K562 (cell line): ENCODE measurements at regions not wholly inside any gene's neighbourhood (a gene's known extent, or its start where the extent isn't known, plus 50 kb on each side); places are given as distances from the start of the nearest gene placed in this dataset.
"Not testable (repeated sequence)": the region's sequence is repeated elsewhere in the genome, so short reads cannot be mapped to it uniquely, and the experiment has no call there.

ENCODE experiments used
- ATAC-seq: fragments of 200-7000 bp; cut with Tn5 transposase; 3 replicates; pipeline ENCODE4 v1.9.1; 2020; ENCODE audit warnings: moderate library complexity
- BruUV-seq: library from RNA; stranded (reverse); fragments of 400-500 nt; replicated peaks from 2 replicates; lab custom pipeline; 2021; lab: Mats Ljungman, UMichigan
- CTCF ChIA-PET: fragments of 300-600 bp; formaldehyde crosslinking; extraction: SDS; loops from one replicate; lab custom pipeline; 2021; ENCODE audit warnings: low intra/inter-chr PET ratio; lab: Yijun Ruan, JAX
- POLR2A ChIA-PET: fragments of 300-600, 350-650 bp; sonication (Branson Sonifier 250); formaldehyde crosslinking; extraction: SDS; loops from one replicate; lab custom pipeline; 2021; ENCODE audit warnings: antibody characterized with exemption, inconsistent platforms; lab: Yijun Ruan, JAX
- DNase-seq, 4 experiments: peaks; one replicate each; pipeline versions ENCODE4 v3.0.0 to v3.0.0-alpha.2; 2011 to 2018; ENCODE audit warnings: low spot score in 3 of 4, mixed read lengths in 3 of 4; ENCODE audit errors: extremely low read depth in 1 of 4
- FAIRE-seq: peaks from 2 replicates; lab custom pipeline; 2011; peaks lifted over from hg19 to GRCh38; lab: Jason Lieb, UNC
- H2AFZ ChIP-seq: 2 replicates; pipeline ENCODE4 v1.6.0; 2011; ENCODE audit warnings: low read depth, low read length, control low read depth, inconsistent platforms
- H3K27ac ChIP-seq: fragments of 200-600 bp; 3 replicates; pipeline ENCODE4 v1.8.0; 2011; ENCODE audit warnings: low read depth, mild to moderate bottlenecking, control low read depth, inconsistent platforms, low read length, moderate library complexity, mixed read lengths; ENCODE audit errors: extremely low read depth
- H3K27me3 ChIP-seq, 2 experiments: fragments of 300-600 bp in 1 of 2; 2 replicates in 1 of 2; 3 replicates in 1 of 2; pipeline versions ENCODE4 v1.6.0 to v1.8.0; 2011; ENCODE audit warnings: inconsistent platforms in 2 of 2, low read length in 2 of 2, mild to moderate bottlenecking in 1 of 2, mixed read lengths in 1 of 2, moderate library complexity in 1 of 2; ENCODE audit not compliant: control insufficient read depth in 2 of 2, insufficient read depth in 2 of 2
- H3K36me3 ChIP-seq: fragments of 300-600 bp; 3 replicates; pipeline ENCODE4 v1.8.0; 2011; ENCODE audit warnings: mild to moderate bottlenecking, low read length, inconsistent platforms; ENCODE audit not compliant: control insufficient read depth, insufficient read depth
- H3K4me1 ChIP-seq, 2 experiments: fragments of 200-600 bp in 1 of 2; replicated peaks in 1 of 2; 2 replicates in 1 of 2; 3 replicates in 1 of 2; pipeline versions ENCODE4 v1.5.1 to v1.8.0; 2011; ENCODE audit warnings: inconsistent platforms in 2 of 2, low read length in 2 of 2, mild to moderate bottlenecking in 1 of 2, mixed read lengths in 1 of 2, moderate library complexity in 1 of 2; ENCODE audit not compliant: control insufficient read depth in 2 of 2, insufficient read depth in 2 of 2
- H3K4me2 ChIP-seq: 2 replicates; pipeline ENCODE4 v1.6.1; 2011; ENCODE audit warnings: low read length, control low read depth, inconsistent platforms, mixed read lengths; ENCODE audit not compliant: insufficient read depth
- H3K4me3 ChIP-seq: fragments of 200-600 bp; sonication (generic), shearing (Covaris generic); 2 replicates; pipeline ENCODE4 v1.5.1; 2016; ENCODE audit warnings: control low read depth, inconsistent platforms
- H3K79me2 ChIP-seq: fragments of 200-600 bp; 3 replicates; pipeline ENCODE4 v1.8.0; 2011; ENCODE audit warnings: low read length, inconsistent platforms; ENCODE audit not compliant: control insufficient read depth, insufficient read depth
- H3K9ac ChIP-seq, 2 experiments: 2 replicates each; pipeline versions ENCODE4 v1.6.0 to v1.6.1; 2011; ENCODE audit warnings: low read depth in 2 of 2, low read length in 2 of 2, control low read depth in 1 of 2, inconsistent platforms in 1 of 2, mild to moderate bottlenecking in 1 of 2, mixed read lengths in 1 of 2; ENCODE audit not compliant: insufficient read depth in 1 of 2
- H3K9me1 ChIP-seq: one replicate; pipeline ENCODE4 v1.6.0; 2011; ENCODE audit warnings: inconsistent platforms, mild to moderate bottlenecking, low read length, moderate library complexity; ENCODE audit not compliant: control insufficient read depth, insufficient read depth
- H3K9me3 ChIP-seq: replicated peaks from 2 replicates; pipeline ENCODE4 v1.5.1; 2011; ENCODE audit warnings: low read depth, low read length, inconsistent platforms; ENCODE audit not compliant: control insufficient read depth, insufficient read depth
- H4K20me1 ChIP-seq: replicated peaks from 2 replicates; pipeline ENCODE4 v1.6.1; 2011; ENCODE audit warnings: low read length, inconsistent platforms, mixed read lengths; ENCODE audit not compliant: control insufficient read depth, insufficient read depth
- WGBS: fragments of 100-300 bp; shearing (Covaris generic); methylation state at CpG from one replicate; pipeline ENCODE4 v1.1.6; 2016; ENCODE audit warnings: low coverage, mixed read lengths; ENCODE audit not compliant: insufficient coverage; ENCODE audit errors: missing lambda C conversion rate; 5-methylcytosine and 5-hydroxymethylcytosine counted together
- in situ Hi-C: fragments of 300-500 bp; cut with MboI; formaldehyde crosslinking; loops from 4 replicates; pipeline ENCODE4 v1.15.0; 2018; ENCODE audit warnings: inconsistent platforms, mixed read lengths
- intact Hi-C: fragments of 100-400 bp; cut with micrococcal nuclease; formaldehyde crosslinking; loops from 2 replicates; pipeline ENCODE4 v1.14.2; 2022

GRCh38 chr2:89076771-89077170 lies 385.3 kb downstream of the RPIA start:
- H3K4me1 ChIP-seq, H2AFZ ChIP-seq, in situ Hi-C loops, FAIRE-seq, CTCF ChIA-PET, H3K4me2 ChIP-seq, H4K20me1 ChIP-seq, H3K79me2 ChIP-seq, H3K27ac ChIP-seq, BruUV-seq, POLR2A ChIA-PET, H3K9me1 ChIP-seq, H3K4me3 ChIP-seq, H3K36me3 ChIP-seq, H3K27me3 ChIP-seq, ATAC-seq, intact Hi-C loops, H3K9me3 ChIP-seq, H3K9ac ChIP-seq: not testable (repeated sequence)
- peak in 1 of 4 experiments; percentile 3 for DNase-seq
- 3% methylated on average over 4 of the region's 4 CpGs for WGBS

GRCh38 chr2:89092911-89093310 lies 401.4 kb downstream of the RPIA start:
- WGBS, result 4% methylated on average over 6 of the region's 8 CpGs
- H3K27me3 ChIP-seq, intact Hi-C loops, H3K4me2 ChIP-seq, CTCF ChIA-PET, H3K4me3 ChIP-seq, DNase-seq, H3K27ac ChIP-seq, H3K9me3 ChIP-seq, H4K20me1 ChIP-seq, POLR2A ChIA-PET, H3K4me1 ChIP-seq, H2AFZ ChIP-seq, H3K79me2 ChIP-seq, H3K36me3 ChIP-seq, ATAC-seq, BruUV-seq, FAIRE-seq, H3K9ac ChIP-seq, in situ Hi-C loops, H3K9me1 ChIP-seq: not testable (repeated sequence)
